ENCODE measurements at regions not wholly inside any gene's neighbourhood (a gene's known extent, or its start where the extent isn't known, plus 50 kb on each side); places are given as distances from the start of the nearest gene placed in this dataset.

GRCh38 chr7:18370633-18371032, 124.9 kb upstream of the HDAC9 start:
- TF ChIP-seq CTCF (conservative IDR thresholded peaks at IDR 0.05; ENCODE audit: low read depth, low read length), result no peak
- no peak for DNase-seq (ENCODE audit: low read depth)

GRCh38 chr7:18378989-18379605, 116.5 kb upstream of the HDAC9 start:
- H3K4me3 ChIP-seq (ENCODE audit: low read length), result no peak overlapping the region
- DNase-seq (ENCODE audit: low read depth), result no peak
- no peak for TF ChIP-seq CTCF (conservative IDR thresholded peaks at IDR 0.05; ENCODE audit: low read depth, low read length)

More at GRCh38 chr7:18370633-18371032, 124.9 kb upstream of the HDAC9 start:
- no peak overlapping the region for H3K4me3 ChIP-seq (ENCODE audit: low read length)

- no peak overlapping the region for H3K4me3 ChIP-seq (ENCODE audit: low read length)
- TF ChIP-seq CTCF (conservative IDR thresholded peaks at IDR 0.05; ENCODE audit: low read depth, low read length), result no peak
- DNase-seq (ENCODE audit: low read depth), result no peak
Measured at GRCh38 chr7:18384491-18385143, 110.9 kb upstream of the HDAC9 start.

- no peak overlapping the region for H3K4me3 ChIP-seq (ENCODE audit: low read length)
- no peak for TF ChIP-seq CTCF (conservative IDR thresholded peaks at IDR 0.05; ENCODE audit: low read depth, low read length)
- DNase-seq (ENCODE audit: low read depth), result no peak
Measured at GRCh38 chr7:18386607-18387006, 108.9 kb upstream of the HDAC9 start.

GRCh38 chr7:18387191-18387735, 108.3 kb upstream of the HDAC9 start:
- no peak overlapping the region for H3K4me3 ChIP-seq (ENCODE audit: low read length)
- DNase-seq (ENCODE audit: low read depth), result no peak
- TF ChIP-seq CTCF (conservative IDR thresholded peaks at IDR 0.05; ENCODE audit: low read depth, low read length), result no peak

- no peak overlapping the region for H3K4me3 ChIP-seq (ENCODE audit: low read length)
- TF ChIP-seq CTCF (conservative IDR thresholded peaks at IDR 0.05; ENCODE audit: low read depth, low read length), result no peak
- no peak for DNase-seq (ENCODE audit: low read depth)
Measured at GRCh38 chr7:18390535-18390907, 105.0 kb upstream of the HDAC9 start.
